ENCODE measurements at regions not wholly inside any gene's neighbourhood (a gene's known extent, or its start where the extent isn't known, plus 50 kb on each side); places are given as distances from the start of the nearest gene placed in this dataset.

- Histone ChIP-seq H3K4me1 (ENCODE audit: insufficient read depth, low read length) (no peaks in the 10 kb centered on the region), H3K4me3 (ENCODE audit: low read length in 2 of 2) (no peak overlapping the region), H3K36me3 (ENCODE audit: insufficient read depth, low read length) (no peaks in the 10 kb centered on the region), H3K27ac (ENCODE audit: low read depth, low read length) (no peak overlapping the region), H3K9me3 (ENCODE audit: control insufficient read depth in 1 of 2, low read length in 2 of 2) (no peaks in the 10 kb centered on the region), H3K27me3 (ENCODE audit: insufficient read depth, low read length) (peaks cover 6% of the 10 kb centered on the region)
- no peaks in the 10 kb centered on the region for H3K4me1 Mint-ChIP-seq
- H3K9me3 Mint-ChIP-seq: no peaks in the 10 kb centered on the region
- H3K4me3 Mint-ChIP-seq: no peak overlapping the region
- ChIA-PET POLR2A (ENCODE audit: partially characterized antibody) (no interaction called here), CTCF (ENCODE audit: partially characterized antibody) (interaction anchor here (0.7 to 3.7 kb wide), 4 partner anchors 11 to 291 kb away, joined by 3 to 17 read pairs (median 4); no protein-coding TSS in a partner anchor)
- H3K27ac Mint-ChIP-seq: no peak overlapping the region
- no peak for DNase-seq
- H3K36me3 Mint-ChIP-seq: no peaks in the 10 kb centered on the region
- H3K27me3 Mint-ChIP-seq: peaks cover 14 to 17% of the 10 kb centered on the region in 2 donors
- intact Hi-C loops (cut with micrococcal nuclease): no loop called here
Measured at GRCh38 chr18:59059140-59059539, 80.5 kb upstream of the SEC11C start.

GRCh38 chr18:59060551-59060950 is 79.1 kb upstream of the SEC11C start:
- Mint-ChIP-seq H3K9me3 (no peaks in the 10 kb centered on the region), H3K4me1 (no peaks in the 10 kb centered on the region), H3K4me3 (no peak overlapping the region), H3K27ac (no peak overlapping the region), H3K36me3 (no peaks in the 10 kb centered on the region), H3K27me3 (peaks cover 14 to 17% of the 10 kb centered on the region in 2 donors)
- ChIA-PET CTCF (ENCODE audit: partially characterized antibody) (interaction anchor here (1.2 to 3.7 kb wide), 2 partner anchors 10 to 278 kb away, joined by 3 to 17 read pairs; no protein-coding TSS in a partner anchor), POLR2A (ENCODE audit: partially characterized antibody) (no interaction called here)
- no peak overlapping the region for H3K27ac ChIP-seq (ENCODE audit: low read depth, low read length)
- H3K4me3 ChIP-seq (ENCODE audit: low read length in 2 of 2): no peak overlapping the region
- H3K36me3 ChIP-seq (ENCODE audit: insufficient read depth, low read length): no peaks in the 10 kb centered on the region
- H3K27me3 ChIP-seq (ENCODE audit: insufficient read depth, low read length): peaks cover 6% of the 10 kb centered on the region
- intact Hi-C loops (cut with micrococcal nuclease): no loop called here
- no peaks in the 10 kb centered on the region for H3K9me3 ChIP-seq (ENCODE audit: control insufficient read depth in 1 of 2, low read length in 2 of 2)
- H3K4me1 ChIP-seq (ENCODE audit: insufficient read depth, low read length): no peaks in the 10 kb centered on the region
- no peak for DNase-seq

GRCh38 chr18:59061914-59062642 is 77.6 kb upstream of the SEC11C start:
- intact Hi-C loops (cut with micrococcal nuclease): no loop called here
- Histone ChIP-seq H3K36me3 (ENCODE audit: insufficient read depth, low read length) (no peaks in the 10 kb centered on the region), H3K4me3 (ENCODE audit: low read length in 2 of 2) (no peak overlapping the region), H3K27ac (ENCODE audit: low read depth, low read length) (no peak overlapping the region), H3K27me3 (ENCODE audit: insufficient read depth, low read length) (peaks cover 6% of the 10 kb centered on the region), H3K9me3 (ENCODE audit: control insufficient read depth in 1 of 2, low read length in 2 of 2) (no peaks in the 10 kb centered on the region), H3K4me1 (ENCODE audit: insufficient read depth, low read length) (no peaks in the 10 kb centered on the region)
- Mint-ChIP-seq H3K27me3 (peaks cover 13 to 19% of the 10 kb centered on the region in 2 donors), H3K4me1 (no peaks in the 10 kb centered on the region), H3K27ac (no peak overlapping the region), H3K4me3 (no peak overlapping the region), H3K9me3 (no peaks in the 10 kb centered on the region), H3K36me3 (no peaks in the 10 kb centered on the region)
- ChIA-PET POLR2A (ENCODE audit: partially characterized antibody) (no interaction called here), CTCF (ENCODE audit: partially characterized antibody) (interaction anchor here (0.6 to 1.2 kb wide), 3 partner anchors 22 to 280 kb away, joined by 3 read pairs; no protein-coding TSS in a partner anchor)
- DNase-seq: no peak

- POLR2A ChIA-PET (ENCODE audit: partially characterized antibody): no interaction called here
- Mint-ChIP-seq H3K27ac (no peak overlapping the region), H3K4me3 (no peak overlapping the region), H3K36me3 (no peaks in the 10 kb centered on the region), H3K9me3 (no peaks in the 10 kb centered on the region), H3K4me1 (no peaks in the 10 kb centered on the region), H3K27me3 (peaks cover 13 to 19% of the 10 kb centered on the region in 2 donors)
- DNase-seq: no peak
- CTCF ChIA-PET (ENCODE audit: partially characterized antibody): no interaction called here
- intact Hi-C loops (cut with micrococcal nuclease): no loop called here
- Histone ChIP-seq H3K4me3 (ENCODE audit: low read length in 2 of 2) (no peak overlapping the region), H3K36me3 (ENCODE audit: insufficient read depth, low read length) (no peaks in the 10 kb centered on the region), H3K4me1 (ENCODE audit: insufficient read depth, low read length) (no peaks in the 10 kb centered on the region), H3K27me3 (ENCODE audit: insufficient read depth, low read length) (peaks cover 6% of the 10 kb centered on the region), H3K27ac (ENCODE audit: low read depth, low read length) (no peak overlapping the region), H3K9me3 (ENCODE audit: control insufficient read depth in 1 of 2, low read length in 2 of 2) (no peaks in the 10 kb centered on the region)
Measured at GRCh38 chr18:59062643-59063006, 77.1 kb upstream of the SEC11C start.

GRCh38 chr18:59063300-59063906 is 76.3 kb upstream of the SEC11C start:
- Histone ChIP-seq H3K36me3 (ENCODE audit: insufficient read depth, low read length) (no peaks in the 10 kb centered on the region), H3K9me3 (ENCODE audit: control insufficient read depth in 1 of 2, low read length in 2 of 2) (no peaks in the 10 kb centered on the region), H3K27me3 (ENCODE audit: insufficient read depth, low read length) (peaks cover 6% of the 10 kb centered on the region), H3K4me3 (ENCODE audit: low read length in 2 of 2) (no peak overlapping the region), H3K27ac (ENCODE audit: low read depth, low read length) (no peak overlapping the region), H3K4me1 (ENCODE audit: insufficient read depth, low read length) (no peaks in the 10 kb centered on the region)
- Mint-ChIP-seq H3K36me3 (no peaks in the 10 kb centered on the region), H3K4me3 (no peak overlapping the region), H3K9me3 (no peaks in the 10 kb centered on the region), H3K27ac (no peak overlapping the region), H3K4me1 (no peaks in the 10 kb centered on the region), H3K27me3 (peaks cover 13 to 19% of the 10 kb centered on the region in 2 donors)
- DNase-seq: no peak
- intact Hi-C loops (cut with micrococcal nuclease): no loop called here
- CTCF ChIA-PET (ENCODE audit: partially characterized antibody): interaction anchor here (1.2 to 2.1 kb wide), 3 partner anchors 9 to 282 kb away, joined by 3 to 7 read pairs (median 5); no protein-coding TSS in a partner anchor
- POLR2A ChIA-PET (ENCODE audit: partially characterized antibody): no interaction called here

GRCh38 chr18:59063912-59064311 is 75.8 kb upstream of the SEC11C start:
- CTCF ChIA-PET (ENCODE audit: partially characterized antibody): interaction anchor here (1.2 to 2.1 kb wide), 3 partner anchors 9 to 283 kb away, joined by 3 to 7 read pairs (median 5); no protein-coding TSS in a partner anchor

GRCh38 chr18:59065684-59066083 is 74.0 kb upstream of the SEC11C start:
- Mint-ChIP-seq H3K27me3 (peaks cover 10 to 13% of the 10 kb centered on the region in 2 donors), H3K4me1 (peaks cover 0 to 1% (median 0%) of the 10 kb centered on the region in 4 donors), H3K27ac (no peak overlapping the region), H3K9me3 (no peaks in the 10 kb centered on the region), H3K4me3 (no peak overlapping the region), H3K36me3 (no peaks in the 10 kb centered on the region)
- Histone ChIP-seq H3K36me3 (ENCODE audit: insufficient read depth, low read length) (no peaks in the 10 kb centered on the region), H3K9me3 (ENCODE audit: control insufficient read depth in 1 of 2, low read length in 2 of 2) (no peaks in the 10 kb centered on the region), H3K27me3 (ENCODE audit: insufficient read depth, low read length) (peaks cover 6% of the 10 kb centered on the region), H3K27ac (ENCODE audit: low read depth, low read length) (no peak overlapping the region), H3K4me3 (ENCODE audit: low read length in 2 of 2) (no peak overlapping the region), H3K4me1 (ENCODE audit: insufficient read depth, low read length) (no peaks in the 10 kb centered on the region)
- no peak for DNase-seq
- intact Hi-C loops (cut with micrococcal nuclease): no loop called here
- ChIA-PET CTCF (ENCODE audit: partially characterized antibody) (interaction anchor here (2.0 to 9.3 kb wide), 2 partner anchors 285 to 290 kb away, joined by 5 to 293 read pairs; no protein-coding TSS in a partner anchor), POLR2A (ENCODE audit: partially characterized antibody) (no interaction called here)

More at GRCh38 chr18:59063912-59064311, 75.8 kb upstream of the SEC11C start:
- POLR2A ChIA-PET (ENCODE audit: partially characterized antibody): no interaction called here
- no peak overlapping the region for H3K27ac ChIP-seq (ENCODE audit: low read depth, low read length)
- intact Hi-C loops (cut with micrococcal nuclease): no loop called here
- H3K4me3 ChIP-seq (ENCODE audit: low read length in 2 of 2): no peak overlapping the region
- H3K4me1 ChIP-seq (ENCODE audit: insufficient read depth, low read length): no peaks in the 10 kb centered on the region
- no peaks in the 10 kb centered on the region for H3K4me1 Mint-ChIP-seq
- no peak overlapping the region for H3K4me3 Mint-ChIP-seq
- peaks cover 6% of the 10 kb centered on the region for H3K27me3 ChIP-seq (ENCODE audit: insufficient read depth, low read length)
- H3K9me3 ChIP-seq (ENCODE audit: control insufficient read depth in 1 of 2, low read length in 2 of 2): no peaks in the 10 kb centered on the region
- no peaks in the 10 kb centered on the region for H3K36me3 Mint-ChIP-seq
- no peak overlapping the region for H3K27ac Mint-ChIP-seq
- peaks cover 12 to 19% of the 10 kb centered on the region in 2 donors for H3K27me3 Mint-ChIP-seq
- H3K36me3 ChIP-seq (ENCODE audit: insufficient read depth, low read length): no peaks in the 10 kb centered on the region
- no peaks in the 10 kb centered on the region for H3K9me3 Mint-ChIP-seq
- no peak for DNase-seq
